ENCODE measurements at regions not wholly inside any gene's neighbourhood (a gene's known extent, or its start where the extent isn't known, plus 50 kb on each side); places are given as distances from the start of the nearest gene placed in this dataset.

GRCh38 chr11:86888164-86889000, 66.8 kb downstream of the FZD4 start:
- Histone ChIP-seq H3K4me1 (ENCODE audit: control insufficient read depth, insufficient read depth, low read length, unreplicated experiment) (no peaks in the 10 kb centered on the region), H3K27ac (ENCODE audit: low read depth, low read length) (no peak overlapping the region), H3K36me3 (ENCODE audit: insufficient read depth, low read length) (no peaks in the 10 kb centered on the region), H3K4me3 (ENCODE audit: low read depth, low read length) (no peak overlapping the region), H2AFZ (ENCODE audit: low read length, unreplicated experiment) (no peak overlapping the region), H3K27me3 (ENCODE audit: insufficient read depth, low read length) (no peaks in the 10 kb centered on the region), H3K79me2 (ENCODE audit: control insufficient read depth, insufficient read depth, low read length, unreplicated experiment) (no peaks in the 10 kb centered on the region)

- no peaks in the 10 kb centered on the region for H3K27me3 ChIP-seq (ENCODE audit: insufficient read depth, low read length)
- no peak overlapping the region for H2AFZ ChIP-seq (ENCODE audit: low read length, unreplicated experiment)
- H3K36me3 ChIP-seq (ENCODE audit: insufficient read depth, low read length), result no peaks in the 10 kb centered on the region
- H3K4me3 ChIP-seq (ENCODE audit: low read depth, low read length), result no peak overlapping the region
- no peaks in the 10 kb centered on the region for H3K4me1 ChIP-seq (ENCODE audit: control insufficient read depth, insufficient read depth, low read length, unreplicated experiment)
- no peak overlapping the region for H3K27ac ChIP-seq (ENCODE audit: low read depth, low read length)
- no peaks in the 10 kb centered on the region for H3K79me2 ChIP-seq (ENCODE audit: control insufficient read depth, insufficient read depth, low read length, unreplicated experiment)
These were observed 66.2 kb downstream of the FZD4 start for GRCh38 chr11:86889001-86889341.

- no peaks in the 10 kb centered on the region for H3K4me1 ChIP-seq (ENCODE audit: control insufficient read depth, insufficient read depth, low read length, unreplicated experiment)
- H3K27ac ChIP-seq (ENCODE audit: low read depth, low read length), result no peak overlapping the region
- H3K79me2 ChIP-seq (ENCODE audit: control insufficient read depth, insufficient read depth, low read length, unreplicated experiment), result no peaks in the 10 kb centered on the region
- H3K36me3 ChIP-seq (ENCODE audit: insufficient read depth, low read length), result no peaks in the 10 kb centered on the region
- no peaks in the 10 kb centered on the region for H3K27me3 ChIP-seq (ENCODE audit: insufficient read depth, low read length)
- H2AFZ ChIP-seq (ENCODE audit: low read length, unreplicated experiment), result no peak overlapping the region
- no peak overlapping the region for H3K4me3 ChIP-seq (ENCODE audit: low read depth, low read length)
These were observed 64.2 kb downstream of the FZD4 start for GRCh38 chr11:86891036-86891435.

- Histone ChIP-seq H3K4me3 (ENCODE audit: low read depth, low read length) (no peak overlapping the region), H3K36me3 (ENCODE audit: insufficient read depth, low read length) (no peaks in the 10 kb centered on the region), H2AFZ (ENCODE audit: low read length, unreplicated experiment) (no peak overlapping the region), H3K4me1 (ENCODE audit: control insufficient read depth, insufficient read depth, low read length, unreplicated experiment) (peaks cover 7% of the 10 kb centered on the region), H3K79me2 (ENCODE audit: control insufficient read depth, insufficient read depth, low read length, unreplicated experiment) (no peaks in the 10 kb centered on the region), H3K27ac (ENCODE audit: low read depth, low read length) (no peak overlapping the region), H3K27me3 (ENCODE audit: insufficient read depth, low read length) (no peaks in the 10 kb centered on the region)
These were observed 62.0 kb downstream of the FZD4 start for GRCh38 chr11:86893235-86893634.
